Gastroesophageal sphincter (tissue), 4 donors: ENCODE measurements at regions not wholly inside any gene's neighbourhood (a gene's known extent, or its start where the extent isn't known, plus 50 kb on each side); places are given as distances from the start of the nearest gene placed in this dataset.

Experiments
- ATAC-seq: fragments of 150-250 bp; one replicate; pipeline ENCODE4 v1.9.1; 2016; ENCODE audit warnings: mild to moderate bottlenecking, moderate library complexity
- H3K27ac ChIP-seq, 4 donors: fragments of 200-600 bp; sonication (generic) in 3 of 4; 1 replicate in 3 of 4; 2 replicates in 1 of 4; pipeline ENCODE4 v1.5.1; 2016 to 2019
- H3K27me3 ChIP-seq: fragments of 200-600 bp; sonication (generic); one replicate; pipeline ENCODE4 v1.5.1; 2019
- H3K36me3 ChIP-seq, 2 donors: fragments of 200-600 bp; sonication (generic); one replicate each; pipeline ENCODE4 v1.5.1; 2019; ENCODE audit warnings: control low read depth in 1 of 2
- H3K4me1 ChIP-seq, 3 donors: fragments of 200-600 bp; sonication (generic); 1 replicate in 2 of 3; 2 replicates in 1 of 3; pipeline ENCODE4 v1.5.1; 2016 to 2019; ENCODE audit warnings: control low read depth in 2 of 3
- H3K4me3 ChIP-seq, 2 donors: fragments of 200-600 bp; sonication (generic); one replicate each; pipeline ENCODE4 v1.5.1; 2019; ENCODE audit warnings: mild to moderate bottlenecking in 1 of 2, moderate library complexity in 1 of 2
- H3K9me3 ChIP-seq, 3 donors: fragments of 200-600 bp; sonication (generic); one replicate each; pipeline ENCODE4 v1.5.1; 2017 to 2019; ENCODE audit warnings: control low read depth in 2 of 3
- EP300 ChIP-seq: sonication (generic); formaldehyde crosslinking; IDR thresholded peaks from one replicate; pipeline ENCODE4 v1.6.1; 2017; ENCODE audit warnings: antibody characterized with exemption, mild to moderate bottlenecking
- POLR2A ChIP-seq, 2 donors: fragments of 450-650 bp; IDR thresholded peaks; one replicate each; pipeline ENCODE4 v1.6.1; 2017; ENCODE audit warnings: antibody characterized with exemption in 2 of 2, mild to moderate bottlenecking in 2 of 2, moderate library complexity in 1 of 2
- POLR2AphosphoS5 ChIP-seq: sonication (generic); formaldehyde crosslinking; IDR thresholded peaks from one replicate; pipeline ENCODE4 v1.6.1; 2017; ENCODE audit warnings: antibody characterized with exemption
- WGBS, 2 donors: methylation state at CpG; one replicate each; pipeline ENCODE4 v1.1.5; 2018; ENCODE audit warnings: low coverage in 1 of 2; 5-methylcytosine and 5-hydroxymethylcytosine counted together
- TF ChIP-seq, protein P1 (sequence below), 4 experiments: fragments of 200-600 bp in 2 of 4; fragments of 450-650 bp in 2 of 4; sonication (generic) in 1 of 4; IDR thresholded peaks; one replicate each; pipeline ENCODE4 v1.5.1; 2017 to 2019; ENCODE audit warnings: antibody characterized with exemption in 4 of 4, mild to moderate bottlenecking in 2 of 4, moderate library complexity in 2 of 4

DNA sequence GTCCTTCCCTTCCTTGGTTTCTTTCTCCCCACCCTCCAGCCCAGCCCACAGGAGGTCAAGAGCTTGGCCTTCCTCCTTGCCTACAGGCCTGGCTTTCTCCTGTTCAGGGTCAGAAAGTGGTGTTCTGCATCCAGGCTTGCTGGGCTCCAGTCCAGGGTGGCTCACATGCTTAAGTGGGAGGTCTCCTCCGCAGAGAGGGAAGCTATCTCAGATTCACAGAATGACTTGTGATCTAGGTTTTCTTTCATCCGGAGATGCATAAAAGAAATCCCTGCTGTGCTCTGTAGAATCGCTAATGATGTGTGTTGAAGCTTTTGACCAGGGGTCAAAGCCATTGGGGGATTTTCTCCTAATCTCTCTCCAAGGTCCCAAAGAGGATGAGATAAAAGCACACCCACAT, 382.3 kb upstream of the EEF2KMT start:
- Histone ChIP-seq H3K27ac (no peak overlapping the region), H3K9me3 (no peaks in the 10 kb centered on the region), H3K4me1 (no peaks in the 10 kb centered on the region), H3K4me3 (no peak overlapping the region), H3K36me3 (no peaks in the 10 kb centered on the region), H3K27me3 (peaks cover 42% of the 10 kb centered on the region)
- TF ChIP-seq EP300 (no peak), POLR2AphosphoS5 (no peak), POLR2A (IDR thresholded peaks at IDR 0.05) (no peak)
- TF ChIP-seq, protein P1, sequence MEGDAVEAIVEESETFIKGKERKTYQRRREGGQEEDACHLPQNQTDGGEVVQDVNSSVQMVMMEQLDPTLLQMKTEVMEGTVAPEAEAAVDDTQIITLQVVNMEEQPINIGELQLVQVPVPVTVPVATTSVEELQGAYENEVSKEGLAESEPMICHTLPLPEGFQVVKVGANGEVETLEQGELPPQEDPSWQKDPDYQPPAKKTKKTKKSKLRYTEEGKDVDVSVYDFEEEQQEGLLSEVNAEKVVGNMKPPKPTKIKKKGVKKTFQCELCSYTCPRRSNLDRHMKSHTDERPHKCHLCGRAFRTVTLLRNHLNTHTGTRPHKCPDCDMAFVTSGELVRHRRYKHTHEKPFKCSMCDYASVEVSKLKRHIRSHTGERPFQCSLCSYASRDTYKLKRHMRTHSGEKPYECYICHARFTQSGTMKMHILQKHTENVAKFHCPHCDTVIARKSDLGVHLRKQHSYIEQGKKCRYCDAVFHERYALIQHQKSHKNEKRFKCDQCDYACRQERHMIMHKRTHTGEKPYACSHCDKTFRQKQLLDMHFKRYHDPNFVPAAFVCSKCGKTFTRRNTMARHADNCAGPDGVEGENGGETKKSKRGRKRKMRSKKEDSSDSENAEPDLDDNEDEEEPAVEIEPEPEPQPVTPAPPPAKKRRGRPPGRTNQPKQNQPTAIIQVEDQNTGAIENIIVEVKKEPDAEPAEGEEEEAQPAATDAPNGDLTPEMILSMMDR (IDR thresholded peaks at IDR 0.05), result no peak
- ATAC-seq, result no peak
- 33% methylated on average over 1 of the region's 3 CpGs for WGBS, 2 donors

DNA sequence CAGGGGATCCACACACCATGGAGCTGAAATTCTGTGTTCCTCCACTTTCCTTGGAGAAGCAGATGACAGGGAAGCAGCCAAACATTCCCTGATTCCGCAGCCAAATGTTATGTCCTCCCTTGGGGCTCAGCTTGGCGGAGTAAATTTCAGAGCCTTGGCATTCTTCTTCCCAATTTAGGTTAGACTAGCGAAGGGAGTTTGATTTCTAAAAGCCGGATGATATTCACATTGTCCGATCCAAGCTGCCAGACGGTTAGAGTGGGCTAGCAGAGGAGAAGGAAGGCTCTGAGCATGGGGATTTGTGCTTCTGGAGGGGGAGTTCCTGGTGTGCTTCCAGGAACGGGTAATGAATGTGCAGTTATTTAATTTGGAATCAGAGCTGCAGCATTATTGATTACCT, 380.4 kb upstream of the EEF2KMT start:
- H3K27me3 ChIP-seq, result peaks cover 35% of the 10 kb centered on the region
- H3K36me3 ChIP-seq, result no peaks in the 10 kb centered on the region
- TF ChIP-seq POLR2A (IDR thresholded peaks at IDR 0.05) (no peak), EP300 (no peak), POLR2AphosphoS5 (no peak)
- TF ChIP-seq, protein P1 (IDR thresholded peaks at IDR 0.05), result no peak
- H3K4me3 ChIP-seq, result no peak overlapping the region
- 63 to 80% methylated on average over 1 to 7 of the region's 7 CpGs for WGBS, 2 donors
- no peaks in the 10 kb centered on the region for H3K9me3 ChIP-seq
- no peak for ATAC-seq
- no peaks in the 10 kb centered on the region for H3K4me1 ChIP-seq
- H3K27ac ChIP-seq, result no peak overlapping the region

DNA sequence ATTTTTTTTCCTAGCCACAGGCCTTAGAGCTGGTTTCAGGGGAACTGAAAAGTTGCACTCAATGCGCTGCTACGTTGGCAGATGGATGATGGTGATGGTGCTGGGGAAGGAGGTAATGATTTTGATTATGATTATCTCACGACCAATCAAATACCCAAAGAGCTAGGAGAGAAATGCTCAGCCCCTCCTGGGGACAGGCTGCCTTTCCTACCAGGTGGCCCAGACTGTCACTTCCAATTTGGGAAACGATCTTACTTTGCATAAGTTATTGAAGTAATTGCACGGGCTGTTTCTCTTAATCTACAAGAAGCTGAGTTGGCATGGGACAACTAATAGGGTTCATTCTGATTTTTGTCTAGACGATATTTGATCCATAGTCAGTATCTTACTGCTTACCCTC, 379.7 kb upstream of the EEF2KMT start:
- Histone ChIP-seq H3K4me3 (no peak overlapping the region), H3K27ac (no peak overlapping the region), H3K9me3 (no peaks in the 10 kb centered on the region), H3K36me3 (no peaks in the 10 kb centered on the region), H3K27me3 (peaks cover 36% of the 10 kb centered on the region), H3K4me1 (no peaks in the 10 kb centered on the region)
- TF ChIP-seq POLR2A (IDR thresholded peaks at IDR 0.05) (no peak), EP300 (no peak)
- no peak for ATAC-seq
- WGBS, 2 donors, result 70 to 72% methylated on average over 5 to 6 of the region's 6 CpGs

DNA sequence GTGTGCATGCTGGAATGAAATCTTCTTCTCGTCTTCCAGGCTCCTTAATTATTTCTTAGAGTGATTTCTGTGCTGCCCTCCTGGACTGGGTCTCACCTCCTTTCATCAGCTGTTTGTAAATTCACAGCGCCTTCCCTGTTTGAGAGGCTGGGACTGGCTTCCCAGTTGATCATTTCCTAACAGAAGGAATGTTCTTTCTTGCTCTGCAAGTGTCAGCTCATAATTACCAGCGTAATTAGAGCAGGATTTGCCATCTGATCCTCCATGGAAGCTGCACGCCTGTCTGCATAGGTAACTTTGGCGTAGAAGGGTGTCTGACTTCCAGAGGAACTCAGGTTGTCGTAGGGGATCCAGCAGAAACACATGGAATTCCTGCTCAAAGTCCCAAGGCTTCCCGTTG, 375.0 kb upstream of the EEF2KMT start:
- 16 to 20% methylated on average over 2 to 5 of the region's 7 CpGs for WGBS, 2 donors
- ATAC-seq, result no peak
- H3K4me1 ChIP-seq, result no peaks in the 10 kb centered on the region

DNA sequence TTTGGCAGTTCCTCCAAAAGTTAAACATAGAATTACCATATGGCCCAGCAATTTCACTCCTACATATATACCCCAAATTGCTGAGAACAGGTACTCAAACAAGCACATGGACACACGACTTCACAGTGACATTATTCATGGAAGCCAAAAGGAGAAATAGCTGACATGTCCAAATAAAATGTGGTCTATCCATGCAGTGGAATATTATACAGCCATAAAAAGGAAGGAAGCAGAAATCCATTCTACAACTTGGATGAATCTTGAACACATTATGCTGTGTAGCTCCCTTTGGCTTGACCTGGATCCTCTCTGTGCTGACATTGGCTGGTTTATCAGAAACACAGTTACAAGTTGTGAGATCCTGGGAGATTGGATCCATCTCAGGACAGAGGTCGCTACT, 370.9 kb upstream of the EEF2KMT start:
- Histone ChIP-seq H3K4me1 (no peaks in the 10 kb centered on the region), H3K36me3 (no peaks in the 10 kb centered on the region), H3K4me3 (no peak overlapping the region), H3K27me3 (peaks cover 44% of the 10 kb centered on the region), H3K9me3 (peaks cover 0 to 17% (median 0%) of the 10 kb centered on the region in 3 donors), H3K27ac (no peak overlapping the region)
- no peak for ATAC-seq
- WGBS, 2 donors, result 56 to 64% methylated on average over 1 to 2 of the region's 2 CpGs
- no peak for TF ChIP-seq POLR2A (IDR thresholded peaks at IDR 0.05)
- TF ChIP-seq EP300, result no peak
- TF ChIP-seq, protein P1 (IDR thresholded peaks at IDR 0.05), result no peak
- no peak for TF ChIP-seq POLR2AphosphoS5

More for the DNA sequence above, 375.0 kb upstream of the EEF2KMT start:
- H3K27ac ChIP-seq, result no peak overlapping the region
- peaks cover 0 to 17% (median 0%) of the 10 kb centered on the region in 3 donors for H3K9me3 ChIP-seq
- no peak for TF ChIP-seq POLR2A (IDR thresholded peaks at IDR 0.05)
- TF ChIP-seq, protein P1 (IDR thresholded peaks at IDR 0.05), result no peak
- no peak for TF ChIP-seq EP300
- TF ChIP-seq POLR2AphosphoS5, result no peak
- H3K36me3 ChIP-seq, result no peaks in the 10 kb centered on the region
- H3K4me3 ChIP-seq, result no peak overlapping the region
- H3K27me3 ChIP-seq, result peaks cover 47% of the 10 kb centered on the region
